ENCODE measurements at regions not wholly inside any gene's neighbourhood (a gene's known extent, or its start where the extent isn't known, plus 50 kb on each side); places are given as distances from the start of the nearest gene placed in this dataset.

DNA sequence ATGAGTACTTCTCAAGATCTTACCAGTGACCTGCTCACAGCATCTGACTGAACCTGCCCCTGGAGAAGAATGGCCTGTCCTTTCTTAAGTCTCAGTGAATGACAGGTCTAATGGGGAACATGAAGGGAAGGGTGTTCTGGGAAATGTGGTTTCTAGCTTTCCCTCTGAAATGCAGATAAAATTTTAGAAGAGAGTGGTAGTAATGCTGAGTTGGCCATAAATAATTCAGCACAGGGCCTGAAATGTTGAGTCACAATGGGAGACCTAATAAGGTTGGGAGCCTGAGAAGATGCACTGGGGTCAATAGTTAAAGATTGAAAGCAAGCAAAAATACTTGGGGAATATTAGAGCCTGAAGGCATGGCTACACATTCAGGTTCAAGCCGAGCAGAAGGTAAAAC, 214.9 kb upstream of the ARHGAP24 start:
- DNase-seq (ENCODE audit: low spot score): no peak

DNA sequence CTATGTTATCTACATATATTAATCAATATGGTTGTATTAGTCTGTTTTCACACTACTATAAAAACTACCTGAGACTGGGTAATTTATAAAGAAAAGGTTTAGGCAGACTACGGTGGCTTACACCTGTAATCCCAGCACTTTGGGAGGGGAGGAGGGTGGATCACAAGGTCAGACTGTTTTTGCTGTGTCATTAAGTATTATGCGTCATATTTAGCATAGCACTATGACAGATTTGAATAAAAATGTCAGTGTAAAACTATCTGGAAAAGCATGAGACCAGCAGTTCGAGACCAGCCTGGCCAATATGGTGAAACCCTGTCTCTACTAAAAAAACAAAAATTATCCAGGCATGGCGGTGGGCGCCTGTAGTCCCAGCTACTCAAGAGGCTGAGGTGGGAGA, 209.7 kb upstream of the ARHGAP24 start:
- DNase-seq (ENCODE audit: low spot score): no peak

DNA sequence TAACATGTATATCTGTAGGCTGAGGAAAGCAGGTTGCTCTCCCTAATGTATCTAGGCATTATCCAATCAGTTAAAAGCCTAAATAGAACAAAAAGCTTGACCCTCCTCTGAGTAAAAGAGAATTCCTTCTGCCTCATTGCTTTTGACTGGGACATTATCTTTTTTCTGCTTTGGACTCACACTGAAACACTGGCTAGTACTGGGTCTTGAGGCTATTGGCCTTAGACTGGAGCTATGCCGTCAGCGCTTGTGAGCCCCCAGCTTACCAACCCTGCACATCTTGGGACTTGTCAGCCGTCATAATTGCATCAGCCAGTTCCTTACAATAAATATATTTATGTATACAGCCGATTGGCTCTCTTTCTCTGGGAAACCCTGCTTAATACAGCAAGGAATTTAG, 206.8 kb upstream of the ARHGAP24 start:
- DNase-seq (ENCODE audit: low spot score): no peak

DNA sequence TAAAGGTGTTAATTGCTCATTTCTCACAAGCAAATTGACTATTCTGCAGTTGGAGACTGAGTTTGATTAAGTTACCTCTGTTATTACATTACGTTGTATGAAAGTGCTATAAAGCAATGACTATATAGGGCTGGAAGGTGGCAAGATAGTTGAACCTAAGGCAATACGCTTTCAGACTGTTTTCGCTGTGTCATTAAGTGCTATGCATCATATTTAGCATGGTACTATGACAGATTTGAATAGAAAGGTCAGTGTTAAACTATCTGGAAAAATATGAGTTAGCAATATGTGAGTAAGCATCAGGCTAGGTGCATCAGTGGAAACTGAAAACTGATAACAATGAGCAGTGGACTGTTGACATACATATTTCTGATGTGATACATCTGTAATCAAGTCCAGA, 206.0 kb upstream of the ARHGAP24 start:
- no peak for DNase-seq (ENCODE audit: low spot score)

DNA sequence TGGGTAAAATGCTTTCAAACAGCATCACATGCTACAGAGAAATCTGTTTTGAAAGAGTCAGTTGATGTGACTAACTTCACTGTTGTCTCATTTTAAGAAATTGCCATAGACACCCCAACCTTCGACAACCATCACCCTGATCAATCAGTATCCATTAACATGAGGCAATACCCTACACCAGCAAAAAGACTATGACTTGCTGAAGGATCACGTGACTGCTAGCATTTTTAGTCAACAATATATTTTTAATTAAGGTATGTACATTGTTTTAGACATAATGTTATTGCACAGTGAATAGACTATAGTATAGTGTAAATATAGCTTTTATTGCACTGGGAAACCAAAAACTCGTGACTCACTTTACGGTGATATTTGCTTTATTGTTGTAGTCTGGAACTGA, 200.0 kb upstream of the ARHGAP24 start:
- DNase-seq (ENCODE audit: low spot score): no peak

DNA sequence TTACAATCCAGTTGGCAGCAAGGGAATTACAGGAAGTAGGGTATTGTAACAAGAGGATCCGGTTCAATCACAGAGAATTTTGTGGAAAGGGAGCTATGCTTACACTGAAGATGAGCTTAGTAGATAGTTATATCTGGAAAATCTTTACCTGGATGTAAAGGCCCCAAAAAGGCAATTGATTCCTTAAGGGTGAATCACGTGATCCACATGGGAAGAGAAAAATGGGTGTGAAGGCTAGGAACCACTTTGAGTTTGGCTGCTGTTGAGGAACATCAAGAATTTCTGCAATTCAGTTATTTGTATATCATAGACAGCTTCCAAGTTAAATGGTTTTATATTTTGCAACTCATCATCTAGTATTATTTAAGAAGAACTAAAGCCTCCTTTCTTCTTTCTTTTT, 194.0 kb upstream of the ARHGAP24 start:
- no peak for DNase-seq (ENCODE audit: low spot score)

DNA sequence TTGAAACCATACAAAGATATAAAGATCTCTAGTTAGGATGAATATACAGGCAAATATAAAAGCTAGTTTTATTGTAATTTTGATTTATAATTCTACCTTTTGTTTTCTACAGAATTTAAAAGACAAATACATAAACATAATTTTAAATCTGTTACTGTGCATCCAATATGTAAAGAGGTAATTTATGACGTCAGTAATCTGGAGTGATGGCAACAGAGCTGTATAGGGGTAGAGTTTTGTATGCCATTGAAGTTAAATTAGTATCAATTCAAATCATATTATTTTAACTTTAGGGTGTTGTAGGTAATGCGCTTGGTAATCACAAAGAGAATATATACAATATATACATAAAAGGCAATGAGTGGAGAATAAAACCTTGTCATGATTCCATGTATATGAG, 183.7 kb upstream of the ARHGAP24 start:
- no peak for DNase-seq (ENCODE audit: low spot score)

DNA sequence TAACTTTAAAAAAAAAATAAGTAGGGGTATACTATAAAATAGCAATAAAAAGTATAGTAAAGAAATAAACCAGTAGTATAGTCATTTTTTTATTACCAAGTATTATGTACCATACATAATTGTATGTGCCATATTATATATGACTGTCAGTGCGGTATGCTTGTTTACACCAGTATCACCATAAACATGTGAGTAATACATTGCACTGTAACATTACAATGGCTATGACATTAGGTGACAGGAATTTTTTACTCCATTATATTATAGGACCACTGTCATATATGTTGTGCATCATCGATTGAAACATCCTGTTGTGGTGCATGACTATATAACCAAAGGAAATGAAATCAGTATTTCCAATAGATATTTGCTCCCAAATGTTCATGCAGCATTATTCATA, 176.9 kb upstream of the ARHGAP24 start:
- no peak for DNase-seq (ENCODE audit: low spot score)

DNA sequence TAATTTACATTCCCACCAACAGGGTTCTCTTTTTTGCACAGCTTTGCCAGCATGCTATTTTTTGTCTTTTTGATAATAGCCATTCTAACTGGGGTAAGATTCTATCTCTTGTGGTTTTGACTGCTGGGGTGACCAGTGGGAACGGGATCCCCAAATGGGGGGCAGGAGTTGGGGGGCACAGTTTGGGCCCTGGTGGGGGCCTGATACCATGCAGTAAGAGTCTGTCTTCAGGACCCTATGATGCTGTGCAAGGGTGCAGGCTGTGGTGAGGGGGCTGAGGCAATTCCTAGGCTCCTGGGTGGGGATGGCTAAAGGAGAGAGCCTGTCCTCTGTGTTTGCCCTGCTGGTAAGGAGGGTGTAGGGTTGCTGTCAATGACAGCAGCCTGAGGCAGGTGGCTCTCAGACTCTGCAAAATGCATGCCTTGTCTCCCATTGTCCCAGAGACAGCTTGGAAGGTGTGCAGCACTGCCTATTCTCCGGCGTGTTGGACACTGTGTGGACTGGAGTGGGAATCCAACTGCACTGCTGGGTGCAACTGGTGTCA, 172.7 kb upstream of the ARHGAP24 start:
- DNase-seq (ENCODE audit: low spot score): no peak

DNA sequence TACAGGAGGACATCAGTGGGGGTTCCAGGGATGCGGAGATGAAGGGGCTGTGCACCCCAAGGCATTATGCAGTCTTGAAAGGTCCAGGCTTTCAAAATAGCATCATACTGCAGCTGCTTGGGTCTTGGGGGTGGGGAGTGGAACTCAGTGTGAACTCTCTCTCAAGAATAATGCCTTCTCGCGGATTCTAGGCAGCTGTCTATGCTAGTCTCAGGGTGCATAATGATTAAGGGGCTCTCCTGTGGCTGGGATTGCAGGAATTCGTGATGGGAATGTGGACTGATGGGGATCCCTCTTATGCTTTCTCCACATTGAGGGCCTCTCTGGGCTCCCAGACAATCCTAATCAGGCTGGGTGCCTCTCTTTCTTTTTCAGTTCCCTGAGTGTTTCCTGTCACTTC, 172.2 kb upstream of the ARHGAP24 start:
- DNase-seq (ENCODE audit: low spot score): no peak

DNA sequence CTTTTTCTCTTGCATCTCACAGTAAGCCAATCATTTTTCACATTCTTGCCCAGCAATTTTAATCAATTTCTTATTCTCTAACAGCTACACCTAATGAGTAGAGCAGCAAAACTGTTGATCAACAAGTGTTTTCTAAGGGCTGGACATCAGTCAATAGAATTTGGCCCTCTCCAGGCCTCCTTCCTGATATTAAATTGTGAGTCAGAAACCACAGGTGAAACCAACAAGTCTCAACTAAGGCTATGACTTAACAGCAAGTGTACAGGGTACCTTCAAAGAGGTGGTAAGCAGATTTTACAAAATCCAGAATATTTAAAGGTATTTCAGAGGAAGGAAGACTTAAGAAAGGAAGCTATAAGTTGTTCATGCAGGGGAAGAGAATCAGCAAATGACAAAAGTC, 156.5 kb upstream of the ARHGAP24 start:
- no peak for DNase-seq (ENCODE audit: low spot score)

DNA sequence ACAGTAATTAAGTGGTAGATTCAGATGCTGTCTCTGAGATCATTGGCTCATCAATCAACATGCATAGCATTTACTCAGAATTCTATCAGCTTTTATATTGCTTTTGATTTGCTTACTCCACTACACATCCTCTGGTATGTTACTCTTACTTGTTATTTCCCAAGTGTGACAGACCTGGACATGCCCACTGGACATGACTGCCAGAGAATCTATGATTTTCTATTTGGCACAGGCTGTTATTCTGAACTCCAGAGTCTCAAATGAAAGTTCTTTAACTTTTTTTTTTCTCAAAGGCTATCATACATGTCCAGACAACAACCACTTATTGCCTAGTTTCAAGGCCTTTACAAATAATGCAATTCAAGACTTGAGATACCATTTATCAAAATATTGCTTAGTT, 116.1 kb upstream of the ARHGAP24 start:
- DNase-seq (ENCODE audit: low spot score): no peak

DNA sequence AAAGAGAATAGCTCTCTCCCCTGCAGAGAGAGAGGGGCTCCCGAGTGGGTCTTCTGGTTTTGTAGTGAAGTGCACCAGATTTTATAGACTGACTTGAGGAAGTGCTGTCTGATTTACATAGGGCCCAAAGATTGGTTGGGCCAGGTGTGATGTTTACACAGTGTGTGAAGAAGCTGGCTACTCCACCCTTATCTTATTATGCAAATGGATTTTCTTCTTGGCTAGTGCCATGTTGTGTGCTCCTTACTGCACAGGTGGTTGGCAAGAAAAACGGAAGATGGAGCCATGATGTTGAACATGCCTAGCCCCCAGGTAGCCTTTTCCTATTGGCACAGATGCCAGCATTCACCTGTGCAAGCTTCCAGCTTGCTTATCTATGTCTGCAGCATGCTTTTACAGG, 112.4 kb upstream of the ARHGAP24 start:
- DNase-seq (ENCODE audit: low spot score): no peak

DNA sequence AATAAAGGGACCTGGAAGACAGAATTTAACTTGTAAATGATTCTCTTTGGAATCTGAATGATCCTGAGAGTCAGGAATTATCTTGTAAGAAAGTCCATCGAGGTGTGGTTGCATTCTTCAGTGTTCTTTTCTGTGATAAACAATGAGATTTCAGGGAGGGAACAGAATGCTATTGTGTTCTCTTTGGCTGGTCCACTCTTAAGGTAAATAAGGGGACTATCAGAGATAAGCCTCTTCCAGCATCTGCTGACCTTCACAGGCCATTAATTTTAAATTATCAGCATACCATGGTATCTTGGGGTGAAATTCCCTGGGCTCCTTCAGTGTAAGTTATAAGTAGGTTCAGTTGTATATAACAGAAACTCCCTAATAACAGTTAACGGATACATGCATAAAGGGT, 107.1 kb upstream of the ARHGAP24 start:
- DNase-seq (ENCODE audit: low spot score): no peak

DNA sequence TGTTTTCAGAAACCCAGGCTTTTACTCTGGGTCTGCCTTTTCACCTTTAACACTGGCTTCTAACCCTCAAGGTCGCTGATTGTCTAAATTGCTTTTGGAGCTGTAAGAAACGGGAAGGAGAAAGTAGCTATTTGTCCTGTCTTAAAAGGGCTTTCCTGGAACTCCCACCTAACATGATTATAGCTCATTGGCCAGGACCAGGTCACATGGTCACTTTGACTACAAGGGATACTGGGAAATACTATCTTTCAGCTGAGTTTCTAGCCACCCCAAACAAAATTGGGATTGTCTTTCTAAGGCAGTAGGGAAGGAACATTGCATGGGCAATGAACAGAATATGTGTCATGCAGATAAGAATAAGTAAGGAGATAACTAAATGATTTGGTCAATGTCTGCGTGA, 106.7 kb upstream of the ARHGAP24 start:
- no peak for DNase-seq (ENCODE audit: low spot score)

DNA sequence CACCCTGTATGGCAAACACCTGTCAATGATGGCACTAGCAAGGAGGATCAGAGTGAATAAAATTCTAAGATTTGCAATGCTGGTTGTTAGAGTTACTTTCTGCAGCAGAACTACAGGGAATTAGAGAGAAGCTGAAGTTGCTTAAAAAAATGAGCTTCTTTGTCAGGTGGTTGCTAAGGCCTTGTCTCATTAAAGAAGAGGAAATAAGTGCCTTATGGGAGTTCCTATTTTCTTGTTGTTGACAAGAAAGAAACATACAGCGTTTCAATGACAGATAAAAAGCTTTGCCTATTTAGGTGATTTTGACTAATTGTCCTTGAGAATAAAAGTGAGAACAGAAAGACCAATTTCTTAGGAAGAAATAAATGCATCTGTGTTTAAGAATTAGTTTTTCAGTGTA, 106.0 kb upstream of the ARHGAP24 start:
- no peak for DNase-seq (ENCODE audit: low spot score)

DNA sequence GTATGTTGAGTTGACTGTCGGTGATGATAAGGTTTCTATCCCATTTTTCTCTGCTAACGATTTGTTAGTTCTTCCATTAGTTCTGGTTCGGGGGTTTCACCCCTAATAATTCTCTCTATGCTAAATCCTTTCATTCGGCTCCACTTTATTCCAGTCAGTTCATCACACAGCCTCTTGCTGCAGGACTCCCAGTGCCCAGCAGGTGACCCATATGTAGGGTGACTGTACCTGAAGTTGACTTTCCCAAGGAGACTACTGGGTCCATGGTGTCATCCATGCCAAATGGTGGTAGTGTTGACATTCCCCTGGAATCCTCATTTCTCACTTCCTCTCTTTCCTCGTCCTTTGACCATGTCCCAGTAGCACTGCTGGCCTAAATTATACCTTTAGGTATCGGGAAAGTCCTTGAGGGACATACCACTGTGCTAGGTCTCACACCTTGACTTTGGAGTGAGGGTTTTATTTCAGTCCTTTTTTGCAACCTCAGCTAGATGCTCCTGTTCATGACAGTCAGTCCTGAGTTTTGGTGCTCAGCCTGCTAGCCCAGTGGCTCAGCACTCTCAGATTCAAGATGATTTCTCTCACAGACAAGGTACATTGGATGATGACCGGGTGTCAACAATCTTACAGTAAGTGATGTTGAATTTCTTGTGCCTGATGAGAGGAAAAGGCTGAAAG, 105.1 kb upstream of the ARHGAP24 start:
- no peak for DNase-seq (ENCODE audit: low spot score)

DNA sequence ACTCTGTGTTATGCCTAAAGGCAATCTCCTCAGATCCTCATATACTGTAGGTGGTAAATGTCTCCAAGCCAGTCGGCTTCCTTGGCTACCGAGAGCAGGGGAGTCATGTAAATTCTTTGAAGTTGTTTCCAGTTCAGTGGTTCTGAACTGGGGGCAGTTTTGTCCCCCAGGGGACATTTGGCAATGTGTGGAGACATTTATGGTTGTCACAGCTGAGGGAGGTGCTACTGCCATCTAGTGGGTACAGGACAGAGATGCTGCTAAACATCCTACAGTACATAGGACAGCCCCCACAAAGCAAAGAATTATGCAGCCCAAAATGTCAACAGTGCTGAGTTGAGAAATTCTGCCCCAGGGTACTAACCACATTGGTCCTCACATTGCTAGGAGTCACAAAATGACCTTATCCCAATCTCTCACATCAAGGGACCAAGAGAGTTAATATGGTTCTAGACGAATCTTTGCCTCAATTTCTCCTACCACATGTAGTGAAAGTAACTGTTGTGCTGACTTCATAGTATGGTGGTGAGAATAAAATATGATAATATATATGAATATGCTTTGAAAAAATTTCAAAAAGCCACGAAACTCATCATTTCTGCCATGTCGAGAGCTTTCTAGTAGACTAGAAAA, 104.4 kb upstream of the ARHGAP24 start:
- peak; percentile 3 for DNase-seq (ENCODE audit: low spot score)

DNA sequence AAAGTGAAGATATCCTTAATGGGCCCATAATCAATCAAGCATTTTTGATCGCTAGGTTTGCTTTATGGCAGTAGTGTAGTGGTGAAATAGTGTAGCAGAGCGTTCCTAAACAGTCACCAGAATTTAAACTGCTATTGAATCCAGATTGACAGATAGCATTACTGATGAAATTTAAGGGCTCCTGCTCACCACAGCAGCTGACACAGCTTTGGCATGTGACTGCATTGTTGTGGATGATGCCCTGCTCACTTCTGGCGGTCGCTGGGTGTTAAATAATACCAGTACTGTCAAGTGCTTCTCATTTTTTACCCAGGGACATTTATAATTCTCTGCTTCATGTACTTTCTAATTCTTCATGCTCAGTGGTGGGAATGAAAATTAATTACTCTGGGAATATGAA, 102.0 kb upstream of the ARHGAP24 start:
- no peak for DNase-seq (ENCODE audit: low spot score)

DNA sequence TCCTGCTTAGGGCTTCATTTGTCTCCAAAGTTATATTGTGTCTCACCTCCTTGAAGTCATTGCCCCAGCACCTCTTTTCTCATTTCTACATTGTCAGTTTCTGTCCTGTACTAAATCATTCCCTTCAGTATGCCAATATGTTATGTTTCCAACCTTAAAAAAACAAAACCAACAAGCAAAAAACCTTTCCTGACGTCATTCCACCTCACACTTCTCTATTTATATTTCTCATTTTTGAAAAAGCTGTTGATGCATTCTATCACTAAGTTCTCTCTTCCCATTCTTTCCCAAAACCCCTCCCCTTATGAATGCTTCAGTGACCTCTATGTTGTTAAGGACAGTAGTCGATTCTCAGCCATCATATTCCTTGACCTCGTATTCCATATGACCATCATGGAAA, 98.7 kb upstream of the ARHGAP24 start:
- no peak for DNase-seq (ENCODE audit: low spot score)

DNA sequence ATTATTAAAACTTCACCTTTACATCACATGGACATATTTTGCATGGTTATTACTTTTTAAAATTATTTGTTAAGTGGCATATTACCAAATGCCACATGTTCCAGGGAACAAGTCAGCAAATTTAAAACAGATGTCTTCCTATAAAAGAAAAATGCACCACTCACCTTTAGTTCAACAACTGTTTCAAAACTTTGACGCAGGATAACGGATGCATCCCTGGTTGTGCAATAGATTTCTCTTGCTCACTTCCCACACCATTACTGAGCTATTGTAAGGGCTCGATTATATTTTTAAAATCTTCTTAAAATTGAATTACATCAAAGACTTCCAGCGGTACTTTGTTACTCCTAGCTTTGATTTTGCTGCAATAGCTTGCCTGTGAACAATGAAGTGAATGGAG, 93.0 kb upstream of the ARHGAP24 start:
- DNase-seq (ENCODE audit: low spot score): no peak

DNA sequence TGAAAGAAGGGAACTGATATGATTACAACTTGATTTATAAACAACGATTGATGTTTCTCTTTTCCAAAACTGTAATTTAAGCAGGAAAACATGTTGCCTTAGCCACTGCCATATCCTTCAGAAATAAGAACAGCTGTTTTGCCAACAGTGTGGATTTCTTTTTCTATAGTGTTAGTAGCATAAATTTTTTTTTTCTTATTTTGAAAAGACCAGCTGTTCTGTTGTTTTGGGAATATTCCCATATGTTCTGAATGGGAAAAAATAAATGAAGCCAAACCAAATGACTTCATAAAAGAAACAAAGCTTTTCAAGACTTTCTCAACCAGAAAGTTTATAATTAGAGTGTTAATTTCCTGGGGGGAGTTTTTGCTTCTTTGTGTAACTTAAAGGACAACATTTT, 83.9 kb upstream of the ARHGAP24 start:
- DNase-seq (ENCODE audit: low spot score): no peak

DNA sequence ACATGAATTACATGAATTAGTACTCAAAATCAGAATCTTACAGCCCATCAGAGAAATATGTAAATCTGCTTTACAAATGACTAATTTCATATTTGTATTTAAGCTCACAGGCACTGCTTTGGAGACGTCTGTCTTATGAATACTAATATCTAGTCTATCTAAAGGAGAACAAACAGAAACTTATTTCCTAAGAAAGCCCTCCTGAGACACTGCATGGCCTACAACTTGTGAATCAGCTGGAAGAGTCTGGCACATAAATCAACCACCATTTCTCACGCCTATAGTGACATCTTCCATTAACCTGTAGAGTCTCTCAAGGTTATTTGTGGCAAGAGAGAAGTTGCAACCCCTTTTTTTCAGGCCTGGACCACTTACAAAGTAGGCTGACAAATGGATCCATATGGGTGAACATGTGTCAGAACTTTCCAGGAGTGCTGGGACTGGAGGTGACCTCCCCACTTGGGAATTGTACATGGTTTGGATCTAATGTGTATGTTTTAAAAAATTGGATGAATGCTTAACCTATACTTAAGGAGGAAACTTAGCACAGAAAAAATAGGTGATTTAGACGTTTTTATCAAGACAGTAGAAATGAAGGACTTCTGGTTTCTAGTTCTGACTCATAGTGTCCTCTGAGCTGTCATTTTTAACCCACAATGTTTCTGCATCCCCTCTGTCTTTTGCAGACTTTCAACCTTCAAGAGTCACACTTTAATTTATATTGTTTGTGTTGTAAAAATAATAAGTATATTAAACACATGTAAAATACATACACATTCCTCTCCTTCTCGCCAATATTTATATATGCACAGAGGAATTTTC, 83.2 kb upstream of the ARHGAP24 start:
- DNase-seq (ENCODE audit: low spot score): no peak
